ENCODE measurements at regions not wholly inside any gene's neighbourhood (a gene's known extent, or its start where the extent isn't known, plus 50 kb on each side); places are given as distances from the start of the nearest gene placed in this dataset.

DNA sequence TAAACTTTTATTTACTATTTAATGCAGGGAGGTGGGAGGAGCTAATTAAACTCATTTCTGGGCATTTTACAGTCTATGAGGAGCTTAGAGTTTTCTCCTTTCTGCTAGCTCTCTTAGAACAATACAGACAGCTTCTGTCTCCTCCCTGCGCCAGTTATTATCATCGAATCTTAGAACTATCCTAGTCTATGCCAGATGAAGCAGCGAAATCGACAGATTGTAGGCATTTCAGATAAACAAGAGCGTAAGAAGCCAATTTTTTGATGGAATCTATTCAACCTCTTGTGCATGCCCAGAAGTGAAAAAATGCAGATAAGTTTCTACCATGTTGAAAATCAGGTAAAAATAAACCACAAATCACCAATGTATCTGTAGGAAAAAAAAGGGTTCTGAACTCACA, 297.1 kb downstream of the KLF12 start:
- DNase-seq (ENCODE audit: unreplicated experiment), result no peak

DNA sequence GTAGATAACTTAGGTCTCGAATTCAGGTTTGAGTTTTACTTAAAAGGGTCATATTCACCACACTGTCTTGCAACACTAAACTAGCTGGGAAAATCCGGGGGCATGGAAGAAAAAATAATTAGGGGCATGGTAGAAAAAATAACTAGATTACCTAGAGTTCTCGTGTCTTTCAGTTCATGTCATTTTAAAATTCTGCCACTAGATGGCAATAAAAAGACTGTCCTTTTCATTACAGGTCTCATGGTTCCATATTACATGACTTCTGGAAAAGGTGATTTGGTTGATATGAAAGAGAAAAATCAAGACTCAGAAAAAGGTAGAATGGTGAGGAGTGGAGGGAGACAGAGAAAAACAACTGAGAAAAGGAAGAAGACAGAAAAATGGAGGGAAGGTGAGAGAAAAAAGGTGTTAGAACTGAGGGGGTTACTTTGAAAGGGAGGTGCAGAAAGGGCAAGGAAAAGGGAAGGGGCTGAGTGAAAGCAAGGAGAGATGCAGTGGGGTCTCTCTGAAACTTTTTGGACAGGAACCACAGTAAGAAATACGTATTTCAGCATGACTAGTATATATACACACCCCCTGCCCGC, 299.0 kb downstream of the KLF12 start:
- Mint-ChIP-seq H3K27me3 (ENCODE audit: insufficient read depth, unreplicated experiment) (no peaks in the 10 kb centered on the region), H3K4me1 (ENCODE audit: insufficient read depth, unreplicated experiment) (peaks cover 5% of the 10 kb centered on the region), H3K27ac (ENCODE audit: low read depth, unreplicated experiment) (no peak overlapping the region), H3K9me3 (ENCODE audit: unreplicated experiment) (no peaks in the 10 kb centered on the region), H3K36me3 (ENCODE audit: insufficient read depth, unreplicated experiment) (no peaks in the 10 kb centered on the region), H3K4me3 (ENCODE audit: unreplicated experiment) (no peak overlapping the region)
- no TSS peak for BruUV-seq (replicated peaks)
- peak; percentile 61 for DNase-seq (ENCODE audit: unreplicated experiment)
- ChIA-PET CTCF (interaction anchor here (0.6 to 8.7 kb wide), 30 partner anchors 9 to 1708 kb away, joined by 3 to 124 read pairs (median 3); no protein-coding TSS in a partner anchor), POLR2A (interaction anchor here (0.9 kb wide), 1 partner anchor 300 kb away, joined by 3 read pairs; no protein-coding TSS in a partner anchor)
- TF ChIP-seq, protein P1, sequence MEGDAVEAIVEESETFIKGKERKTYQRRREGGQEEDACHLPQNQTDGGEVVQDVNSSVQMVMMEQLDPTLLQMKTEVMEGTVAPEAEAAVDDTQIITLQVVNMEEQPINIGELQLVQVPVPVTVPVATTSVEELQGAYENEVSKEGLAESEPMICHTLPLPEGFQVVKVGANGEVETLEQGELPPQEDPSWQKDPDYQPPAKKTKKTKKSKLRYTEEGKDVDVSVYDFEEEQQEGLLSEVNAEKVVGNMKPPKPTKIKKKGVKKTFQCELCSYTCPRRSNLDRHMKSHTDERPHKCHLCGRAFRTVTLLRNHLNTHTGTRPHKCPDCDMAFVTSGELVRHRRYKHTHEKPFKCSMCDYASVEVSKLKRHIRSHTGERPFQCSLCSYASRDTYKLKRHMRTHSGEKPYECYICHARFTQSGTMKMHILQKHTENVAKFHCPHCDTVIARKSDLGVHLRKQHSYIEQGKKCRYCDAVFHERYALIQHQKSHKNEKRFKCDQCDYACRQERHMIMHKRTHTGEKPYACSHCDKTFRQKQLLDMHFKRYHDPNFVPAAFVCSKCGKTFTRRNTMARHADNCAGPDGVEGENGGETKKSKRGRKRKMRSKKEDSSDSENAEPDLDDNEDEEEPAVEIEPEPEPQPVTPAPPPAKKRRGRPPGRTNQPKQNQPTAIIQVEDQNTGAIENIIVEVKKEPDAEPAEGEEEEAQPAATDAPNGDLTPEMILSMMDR (IDR thresholded peaks at IDR 0.05; ENCODE audit: unreplicated experiment), result peak; percentile 58
- intact Hi-C loops (cut with micrococcal nuclease), result loop anchor here (1.0 to 2.0 kb wide), 4 partner anchors 300 to 1422 kb away; partner anchors contain the start of gene KLF12

More for the DNA sequence above, 297.1 kb downstream of the KLF12 start:
- peaks cover 2% of the 10 kb centered on the region for H3K4me1 Mint-ChIP-seq (ENCODE audit: insufficient read depth, unreplicated experiment)
- intact Hi-C loops (cut with micrococcal nuclease), result no loop called here
- no peak overlapping the region for H3K27ac Mint-ChIP-seq (ENCODE audit: low read depth, unreplicated experiment)
- ChIA-PET CTCF (interaction anchor here (0.7 to 8.7 kb wide), 4 partner anchors 23 to 1382 kb away, joined by 3 to 124 read pairs (median 11); no protein-coding TSS in a partner anchor), POLR2A (no interaction called here)
- no TSS peak for BruUV-seq (replicated peaks)
- no peak overlapping the region for H3K4me3 Mint-ChIP-seq (ENCODE audit: unreplicated experiment)
- H3K36me3 Mint-ChIP-seq (ENCODE audit: insufficient read depth, unreplicated experiment), result no peaks in the 10 kb centered on the region
- H3K9me3 Mint-ChIP-seq (ENCODE audit: unreplicated experiment), result no peaks in the 10 kb centered on the region
- H3K27me3 Mint-ChIP-seq (ENCODE audit: insufficient read depth, unreplicated experiment), result no peaks in the 10 kb centered on the region
- TF ChIP-seq, protein P1 (IDR thresholded peaks at IDR 0.05; ENCODE audit: unreplicated experiment), result no peak

DNA sequence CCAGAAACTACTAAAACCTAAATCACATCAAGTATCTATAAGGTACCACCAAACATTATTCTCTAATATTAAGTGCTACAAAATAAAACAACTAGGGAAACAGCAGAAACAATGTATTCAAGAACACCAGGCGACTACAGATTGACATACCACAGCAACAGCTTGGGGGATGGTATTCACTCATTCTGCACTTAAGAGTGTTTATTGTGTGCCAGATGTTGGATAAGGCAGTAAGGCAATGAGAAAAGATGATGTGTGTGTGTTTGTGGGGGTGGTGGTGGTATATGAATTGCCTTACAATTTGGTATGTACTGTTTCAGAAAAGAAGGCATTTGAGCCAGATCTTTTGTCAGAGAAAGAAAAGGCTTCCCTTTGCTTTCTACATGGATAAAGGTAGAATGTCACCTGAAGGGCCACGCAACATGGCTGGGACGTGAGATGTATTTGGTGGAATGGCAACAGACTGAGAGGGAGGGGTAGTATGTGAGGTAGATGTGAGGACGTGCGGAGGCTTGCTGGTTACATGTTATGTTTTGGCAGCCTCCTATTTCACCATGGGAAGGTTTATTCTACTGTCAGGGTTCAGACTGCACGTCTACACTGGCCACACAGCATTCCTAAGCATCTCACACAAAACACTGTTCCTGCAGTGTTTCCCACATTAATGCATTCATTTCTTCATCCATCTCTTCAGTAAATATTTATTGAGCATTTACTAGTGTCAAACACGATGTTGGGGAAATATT, 300.7 kb downstream of the KLF12 start:
- POLR2A ChIA-PET, result no interaction called here
- Mint-ChIP-seq H3K9me3 (ENCODE audit: unreplicated experiment) (no peaks in the 10 kb centered on the region), H3K27me3 (ENCODE audit: insufficient read depth, unreplicated experiment) (no peaks in the 10 kb centered on the region), H3K27ac (ENCODE audit: low read depth, unreplicated experiment) (no peak overlapping the region), H3K4me3 (ENCODE audit: unreplicated experiment) (no peak overlapping the region), H3K36me3 (ENCODE audit: insufficient read depth, unreplicated experiment) (no peaks in the 10 kb centered on the region), H3K4me1 (ENCODE audit: insufficient read depth, unreplicated experiment) (peaks cover 5% of the 10 kb centered on the region)
- TF ChIP-seq, protein P1 (IDR thresholded peaks at IDR 0.05; ENCODE audit: unreplicated experiment), result no peak
- no TSS peak for BruUV-seq (replicated peaks)
- intact Hi-C loops (cut with micrococcal nuclease), result loop anchor here (2.0 kb wide), 1 partner anchor 301 kb away; the partner anchor contains the start of gene KLF12
- DNase-seq (ENCODE audit: unreplicated experiment), result no peak
- CTCF ChIA-PET, result interaction anchor here (0.5 to 8.7 kb wide), 8 partner anchors 8 to 1386 kb away, joined by 3 to 124 read pairs (median 5); no protein-coding TSS in a partner anchor

DNA sequence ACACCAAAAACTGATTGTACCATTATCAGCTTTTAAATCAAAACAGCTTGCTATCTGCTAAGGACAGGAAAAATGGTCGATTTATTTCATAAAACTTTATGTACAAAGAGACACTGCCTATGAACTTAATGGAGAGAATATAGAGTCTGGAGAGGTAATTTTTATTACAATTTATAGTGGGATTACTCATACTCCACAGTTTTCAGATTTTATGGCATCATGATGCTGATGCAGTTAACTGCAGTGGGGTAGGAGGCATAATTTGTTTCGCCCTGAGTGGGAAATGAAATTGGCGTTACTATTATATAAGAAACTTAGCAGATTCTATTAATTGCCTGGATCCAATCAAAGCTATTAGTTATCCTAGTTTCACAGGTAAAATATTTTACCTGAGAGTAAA, 301.4 kb downstream of the KLF12 start:
- ChIA-PET CTCF (interaction anchor here (0.7 to 1.7 kb wide), 4 partner anchors 9 to 1416 kb away, joined by 3 to 5 read pairs (median 3); no protein-coding TSS in a partner anchor), POLR2A (no interaction called here)
- H3K4me1 Mint-ChIP-seq (ENCODE audit: insufficient read depth, unreplicated experiment), result peaks cover 5% of the 10 kb centered on the region
- H3K36me3 Mint-ChIP-seq (ENCODE audit: insufficient read depth, unreplicated experiment), result no peaks in the 10 kb centered on the region
- no peaks in the 10 kb centered on the region for H3K27me3 Mint-ChIP-seq (ENCODE audit: insufficient read depth, unreplicated experiment)
- TF ChIP-seq, protein P1 (IDR thresholded peaks at IDR 0.05; ENCODE audit: unreplicated experiment), result no peak
- no TSS peak for BruUV-seq (replicated peaks)
- no peak for DNase-seq (ENCODE audit: unreplicated experiment)
- no peak overlapping the region for H3K4me3 Mint-ChIP-seq (ENCODE audit: unreplicated experiment)
- H3K9me3 Mint-ChIP-seq (ENCODE audit: unreplicated experiment), result no peaks in the 10 kb centered on the region
- intact Hi-C loops (cut with micrococcal nuclease), result no loop called here
- H3K27ac Mint-ChIP-seq (ENCODE audit: low read depth, unreplicated experiment), result no peak overlapping the region
